ENCODE measurements at regions not wholly inside any gene's neighbourhood (a gene's known extent, or its start where the extent isn't known, plus 50 kb on each side); places are given as distances from the start of the nearest gene placed in this dataset.

- in situ Hi-C loops (cut with MboI; ENCODE audit: low pct_unique_long_range_greater_than_20kb, low sequenced_read_pairs, unreplicated experiment) = no loop called here
- TF ChIP-seq CTCF (IDR thresholded peaks at IDR 0.05; ENCODE audit: extremely low read depth, insufficient read depth, missing control alignments) = no peak
- no peak for DNase-seq (ENCODE audit: low spot score)
Observed at GRCh38 chr7:41063116-41063515, 639.8 kb downstream of the INHBA start.

- in situ Hi-C loops (cut with MboI; ENCODE audit: low pct_unique_long_range_greater_than_20kb, low sequenced_read_pairs, unreplicated experiment) = no loop called here
- DNase-seq (ENCODE audit: low spot score) = no peak
- no peak for TF ChIP-seq CTCF (IDR thresholded peaks at IDR 0.05; ENCODE audit: extremely low read depth, insufficient read depth, missing control alignments)
Observed at GRCh38 chr7:41060796-41061195, 642.1 kb downstream of the INHBA start.

- DNase-seq (ENCODE audit: low spot score) = no peak
- in situ Hi-C loops (cut with MboI; ENCODE audit: low pct_unique_long_range_greater_than_20kb, low sequenced_read_pairs, unreplicated experiment) = no loop called here
- no peak for TF ChIP-seq CTCF (IDR thresholded peaks at IDR 0.05; ENCODE audit: extremely low read depth, insufficient read depth, missing control alignments)
Observed at GRCh38 chr7:41059796-41060195, 643.1 kb downstream of the INHBA start.

- DNase-seq (ENCODE audit: low spot score) = no peak
- no peak for TF ChIP-seq CTCF (IDR thresholded peaks at IDR 0.05; ENCODE audit: extremely low read depth, insufficient read depth, missing control alignments)
- in situ Hi-C loops (cut with MboI; ENCODE audit: low pct_unique_long_range_greater_than_20kb, low sequenced_read_pairs, unreplicated experiment) = no loop called here
Observed at GRCh38 chr7:41058986-41059741, 643.7 kb downstream of the INHBA start.

- DNase-seq (ENCODE audit: low spot score) = no peak
- no peak for TF ChIP-seq CTCF (IDR thresholded peaks at IDR 0.05; ENCODE audit: extremely low read depth, insufficient read depth, missing control alignments)
- in situ Hi-C loops (cut with MboI; ENCODE audit: low pct_unique_long_range_greater_than_20kb, low sequenced_read_pairs, unreplicated experiment) = no loop called here
Observed at GRCh38 chr7:41054960-41055661, 647.8 kb downstream of the INHBA start.

GRCh38 chr7:41053820-41054219 lies 649.1 kb downstream of the INHBA start:
- in situ Hi-C loops (cut with MboI; ENCODE audit: low pct_unique_long_range_greater_than_20kb, low sequenced_read_pairs, unreplicated experiment) = no loop called here
- DNase-seq (ENCODE audit: low spot score) = no peak

More at GRCh38 chr7:41053820-41054219, 649.1 kb downstream of the INHBA start:
- no peak for TF ChIP-seq CTCF (IDR thresholded peaks at IDR 0.05; ENCODE audit: extremely low read depth, insufficient read depth, missing control alignments)
